Neural crest cell (in vitro differentiated cells): ENCODE measurements at regions not wholly inside any gene's neighbourhood (a gene's known extent, or its start where the extent isn't known, plus 50 kb on each side); places are given as distances from the start of the nearest gene placed in this dataset.

Experiments
- DNase-seq: peaks from one replicate; pipeline ENCODE4 v3.0.0; 2021; ENCODE audit warnings: low read depth, mixed read lengths, low spot score
- H3K27ac Mint-ChIP-seq: one replicate; pipeline ENCODE4 v1.8.0; 2021; ENCODE audit warnings: mild to moderate bottlenecking, mixed read lengths; ENCODE audit not compliant: unreplicated experiment
- H3K27me3 Mint-ChIP-seq: 2 replicates; pipeline ENCODE4 v1.8.0; 2021; ENCODE audit warnings: low read depth, mild to moderate bottlenecking, mixed read lengths
- H3K36me3 Mint-ChIP-seq: 2 replicates; pipeline ENCODE4 v1.8.0; 2021; ENCODE audit warnings: low read depth, mild to moderate bottlenecking, mixed read lengths
- H3K4me1 Mint-ChIP-seq: 2 replicates; pipeline ENCODE4 v1.8.0; 2021; ENCODE audit warnings: mixed read lengths
- H3K4me3 Mint-ChIP-seq: one replicate; pipeline ENCODE4 v1.8.0; 2021; ENCODE audit warnings: mild to moderate bottlenecking, mixed read lengths
- H3K9me3 Mint-ChIP-seq: 2 replicates; pipeline ENCODE4 v1.8.0; 2021; ENCODE audit warnings: mixed read lengths
- CTCF ChIP-seq: fragments of 200-600 bp; sonication (generic); conservative IDR thresholded peaks from 2 replicates; pipeline ENCODE4 v1.5.0; 2021; ENCODE audit warnings: antibody characterized with exemption, mild to moderate bottlenecking

GRCh38 chr1:115179397-115180079 lies 90.2 kb upstream of the TSPAN2 start:
- Mint-ChIP-seq H3K36me3 (no peaks in the 10 kb centered on the region), H3K9me3 (no peaks in the 10 kb centered on the region), H3K27me3 (no peaks in the 10 kb centered on the region), H3K4me1 (no peaks in the 10 kb centered on the region), H3K4me3 (no peak overlapping the region), H3K27ac (no peak overlapping the region)
- no peak for TF ChIP-seq CTCF
- no peak for DNase-seq

- Mint-ChIP-seq H3K4me1 (no peaks in the 10 kb centered on the region), H3K27ac (no peak overlapping the region), H3K4me3 (no peak overlapping the region), H3K36me3 (no peaks in the 10 kb centered on the region), H3K27me3 (no peaks in the 10 kb centered on the region), H3K9me3 (peaks cover 3% of the 10 kb centered on the region)
- DNase-seq, result no peak
- no peak for TF ChIP-seq CTCF
Observed at GRCh38 chr1:115176189-115176588, 86.9 kb upstream of the TSPAN2 start.

GRCh38 chr1:115175596-115175995 lies 86.3 kb upstream of the TSPAN2 start:
- H3K4me1 Mint-ChIP-seq, result no peaks in the 10 kb centered on the region
- H3K4me3 Mint-ChIP-seq, result no peak overlapping the region
- no peaks in the 10 kb centered on the region for H3K36me3 Mint-ChIP-seq
- H3K9me3 Mint-ChIP-seq, result peaks cover 3% of the 10 kb centered on the region
- DNase-seq, result no peak
- no peak overlapping the region for H3K27ac Mint-ChIP-seq
- no peaks in the 10 kb centered on the region for H3K27me3 Mint-ChIP-seq
- TF ChIP-seq CTCF, result no peak

- H3K9me3 Mint-ChIP-seq, result peaks cover 3% of the 10 kb centered on the region
- H3K4me3 Mint-ChIP-seq, result no peak overlapping the region
- H3K4me1 Mint-ChIP-seq, result no peaks in the 10 kb centered on the region
- DNase-seq, result no peak
- TF ChIP-seq CTCF, result no peak
- peak overlapping the region; percentile 77 for H3K27ac Mint-ChIP-seq
- H3K36me3 Mint-ChIP-seq, result no peaks in the 10 kb centered on the region
- H3K27me3 Mint-ChIP-seq, result no peaks in the 10 kb centered on the region
Observed at GRCh38 chr1:115173151-115173550, 83.8 kb upstream of the TSPAN2 start.

GRCh38 chr1:115172270-115172669 lies 83.0 kb upstream of the TSPAN2 start:
- H3K4me1 Mint-ChIP-seq, result no peaks in the 10 kb centered on the region
- no peak for DNase-seq
- no peak overlapping the region for H3K4me3 Mint-ChIP-seq
- H3K36me3 Mint-ChIP-seq, result no peaks in the 10 kb centered on the region
- no peak overlapping the region for H3K27ac Mint-ChIP-seq
- H3K9me3 Mint-ChIP-seq, result peaks cover 3% of the 10 kb centered on the region
- TF ChIP-seq CTCF, result no peak
- no peaks in the 10 kb centered on the region for H3K27me3 Mint-ChIP-seq
